K562 (cell line): ENCODE measurements at regions not wholly inside any gene's neighbourhood (a gene's known extent, or its start where the extent isn't known, plus 50 kb on each side); places are given as distances from the start of the nearest gene placed in this dataset.

ENCODE experiments used
- CHD2 ChIP-seq: IDR thresholded peaks from 2 replicates; pipeline ENCODE4 v1.6.1; 2011; ENCODE audit warnings: low read depth, low read length
- DLX4 ChIP-seq: fragments of 250-450 bp; sonication (Bioruptor Pico); IDR thresholded peaks from 2 replicates; pipeline ENCODE4 v1.6.1; 2021; ENCODE audit warnings: mild to moderate bottlenecking
- JUN ChIP-seq, 2 experiments: sonication (generic) in 1 of 2; formaldehyde crosslinking in 1 of 2; IDR thresholded peaks; 2 replicates each; pipeline versions ENCODE4 v1.6.1 to v1.8.0; 2012 to 2022; ENCODE audit warnings: borderline replicate concordance in 2 of 2, mild to moderate bottlenecking in 2 of 2, improper control_type of control experiment in 1 of 2, low read depth in 1 of 2, low read length in 1 of 2, missing genetic modification reagents in 1 of 2
- MLLT1 ChIP-seq, 2 experiments: fragments of 450-650 bp; IDR thresholded peaks; 2 replicates each; pipeline ENCODE4 v1.6.1; 2016
- NCOA2 ChIP-seq, 2 experiments: fragments of 450-650 bp; IDR thresholded peaks; 2 replicates each; pipeline ENCODE4 v1.6.1; 2018; ENCODE audit warnings: mild to moderate bottlenecking in 2 of 2, moderate library complexity in 1 of 2; ENCODE audit not compliant: partially characterized antibody in 2 of 2
- NFATC3 ChIP-seq: fragments of 450-650 bp; IDR thresholded peaks from 2 replicates; pipeline ENCODE4 v1.6.1; 2017; ENCODE audit warnings: mild to moderate bottlenecking
- NR3C1 ChIP-seq: sonication (generic); formaldehyde crosslinking; IDR thresholded peaks from 2 replicates; pipeline ENCODE4 v1.8.1; 2022; ENCODE audit warnings: missing genetic modification reagents
- SUPT5H ChIP-seq: fragments of 450-650 bp; IDR thresholded peaks from 2 replicates; pipeline ENCODE4 v1.6.1; 2016
- YY1 ChIP-seq, 3 experiments: IDR thresholded peaks; 2 replicates each; pipeline ENCODE4 v1.6.1; 2011; ENCODE audit warnings: low read length in 2 of 3, mild to moderate bottlenecking in 2 of 3, moderate library complexity in 2 of 3, borderline replicate concordance in 1 of 3, control low read depth in 1 of 3, low read depth in 1 of 3; ENCODE audit not compliant: insufficient read depth in 3 of 3, insufficient replicate concordance in 2 of 3, control insufficient read depth in 1 of 3, insufficient read length in 1 of 3; ENCODE audit errors: extremely low read depth in 1 of 3
- ZBTB1 ChIP-seq: sonication (generic); formaldehyde crosslinking; IDR thresholded peaks from 2 replicates; pipeline ENCODE4 v1.8.1; 2023; ENCODE audit warnings: missing genetic modification reagents, low read depth, mild to moderate bottlenecking, borderline replicate concordance
- ZNF699 ChIP-seq: fragments of 250-450 bp; sonication (Bioruptor Pico); IDR thresholded peaks from 2 replicates; pipeline ENCODE4 v1.8.0; 2021; ENCODE audit warnings: mild to moderate bottlenecking, moderate library complexity; ENCODE audit not compliant: insufficient replicate concordance
- ZNF76 ChIP-seq: fragments of 250-450 bp; sonication (Bioruptor Pico); IDR thresholded peaks from 2 replicates; pipeline ENCODE4 v1.4.0; 2020; ENCODE audit warnings: mild to moderate bottlenecking, moderate library complexity, borderline replicate concordance

DNA sequence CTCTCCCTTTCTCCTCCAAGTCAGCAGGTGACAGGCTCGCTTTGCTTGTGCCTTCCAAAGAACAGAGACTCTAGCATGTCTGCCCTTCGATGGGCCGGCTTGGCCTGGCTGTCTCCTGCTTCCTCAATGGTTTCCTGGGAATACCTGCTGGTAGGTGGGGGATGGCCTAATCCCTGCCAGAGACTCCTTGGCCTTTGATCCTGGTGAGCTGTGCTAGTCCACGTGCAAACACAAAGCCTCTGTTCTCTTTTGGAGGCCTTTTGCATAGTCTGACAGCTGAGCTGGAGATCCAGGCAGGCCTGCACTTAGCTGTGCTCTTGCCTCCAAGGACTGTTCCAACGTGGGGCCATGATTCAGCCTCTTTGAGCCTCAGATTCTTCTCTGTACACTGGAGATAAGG, 67.6 kb downstream of the ARL4C start:
- TF ChIP-seq NFATC3 (no peak), SUPT5H (no peak), NCOA2 (IDR thresholded peaks at IDR 0.05; ENCODE audit: partially characterized antibody in 2 of 2) (no peak), YY1 (IDR thresholded peaks at IDR 0.05; ENCODE audit: borderline replicate concordance in 1 of 3, control insufficient read depth in 1 of 3, extremely low read depth in 1 of 3, insufficient read depth in 3 of 3, insufficient read length in 1 of 3, insufficient replicate concordance in 2 of 3, low read depth in 1 of 3, low read length in 2 of 3) (no peak), CHD2 (no peak), MLLT1 (IDR thresholded peaks at IDR 0.05) (no peak), NR3C1 (CRISPR knock-in tag) (no peak), ZBTB1 (CRISPR knock-in tag) (no peak), ZNF76 (no peak), ZNF699 (CRISPR knock-in tag) (no peak), JUN (IDR thresholded peaks at IDR 0.05; ENCODE audit: borderline replicate concordance, low read depth, low read length) (no peak), JUN (CRISPR knock-in tag; IDR thresholded peaks at IDR 0.05; ENCODE audit: borderline replicate concordance) (no peak), DLX4 (CRISPR knock-in tag) (no peak)
